OCI-LY7 (cell line): ENCODE measurements at regions not wholly inside any gene's neighbourhood (a gene's known extent, or its start where the extent isn't known, plus 50 kb on each side); places are given as distances from the start of the nearest gene placed in this dataset.

Experiments used
- BruUV-seq: library from RNA; stranded (reverse); fragments of 400-500 nt; replicated peaks from 2 replicates; lab custom pipeline; 2021; lab: Mats Ljungman, UMichigan
- CTCF ChIA-PET: fragments of 300-600 bp; sonication (Branson Sonifier 250); formaldehyde crosslinking; loops from one replicate; lab custom pipeline; 2022; ENCODE audit warnings: antibody characterized with exemption; ENCODE audit not compliant: unreplicated experiment; lab: Charles Lee
- POLR2A ChIA-PET: fragments of 300-600 bp; sonication (Branson Sonifier 250); formaldehyde crosslinking; loops from one replicate; lab custom pipeline; 2022; ENCODE audit warnings: antibody characterized with exemption; lab: Charles Lee
- DNase-seq: peaks from one replicate; pipeline ENCODE4 v3.0.0-alpha.2; 2015; ENCODE audit warnings: low spot score
- H2AFZ ChIP-seq: fragments of 200-600 bp; sonication (generic), shearing (Covaris generic); 2 replicates; pipeline ENCODE4 v1.6.1; 2014; ENCODE audit warnings: mild to moderate bottlenecking, antibody characterized with exemption, low read length, moderate library complexity
- H3K27ac ChIP-seq: fragments of 200-600 bp; sonication (generic); 2 replicates; pipeline ENCODE4 v1.5.1; 2014; ENCODE audit warnings: mixed run types, low read depth, mild to moderate bottlenecking, moderate library complexity, low read length, inconsistent platforms; ENCODE audit not compliant: poor library complexity, severe bottlenecking
- H3K36me3 ChIP-seq: fragments of 200-600 bp; sonication (generic); 2 replicates; pipeline ENCODE4 v1.6.1; 2014; ENCODE audit warnings: mild to moderate bottlenecking, antibody characterized with exemption, low read length, moderate library complexity, mixed read lengths; ENCODE audit not compliant: insufficient read depth
- H3K4me1 ChIP-seq: fragments of 200-600 bp; sonication (generic); 2 replicates; pipeline ENCODE4 v1.5.1; 2014; ENCODE audit warnings: mild to moderate bottlenecking, low read length; ENCODE audit not compliant: insufficient read depth, poor library complexity, severe bottlenecking
- H3K4me2 ChIP-seq: fragments of 200-600 bp; sonication (generic); 2 replicates; pipeline ENCODE4 v1.6.1; 2014; ENCODE audit warnings: mild to moderate bottlenecking, low read length
- H3K4me3 ChIP-seq: fragments of 200-600 bp; sonication (generic); 2 replicates; pipeline ENCODE4 v1.5.1; 2014; ENCODE audit warnings: mild to moderate bottlenecking, low read depth, low read length; ENCODE audit not compliant: poor library complexity, severe bottlenecking
- H3K79me2 ChIP-seq: fragments of 200-600 bp; sonication (generic); 2 replicates; pipeline ENCODE4 v1.6.1; 2016; ENCODE audit warnings: low read depth, mild to moderate bottlenecking, low read length, moderate library complexity, mixed read lengths; ENCODE audit not compliant: insufficient read depth
- H3K9me2 ChIP-seq: fragments of 200-600 bp; sonication (generic); 2 replicates; pipeline ENCODE4 v1.6.1; 2016; ENCODE audit warnings: mild to moderate bottlenecking, low read length, mixed read lengths; ENCODE audit not compliant: insufficient read depth
- H3K9me3 ChIP-seq: fragments of 200-600 bp; sonication (generic); 2 replicates; pipeline ENCODE4 v1.6.1; 2014; ENCODE audit warnings: mild to moderate bottlenecking, mixed run types, low read length, mixed read lengths
- H4K20me1 ChIP-seq: fragments of 200-600 bp; sonication (generic); 2 replicates; pipeline ENCODE4 v1.6.1; 2014; ENCODE audit warnings: mild to moderate bottlenecking, antibody characterized with exemption, low read length, moderate library complexity, mixed read lengths; ENCODE audit not compliant: insufficient read depth
- EZH2phosphoT487 ChIP-seq: fragments of 200-600 bp; sonication (generic); IDR thresholded peaks from 2 replicates; pipeline ENCODE4 v1.6.1; 2018; ENCODE audit warnings: low read depth, borderline replicate concordance, mild to moderate bottlenecking, mixed run types, antibody characterized with exemption, low read length, moderate library complexity, mixed read lengths
- intact Hi-C: fragments of 100-400 bp; cut with micrococcal nuclease; formaldehyde crosslinking; loops from one replicate; pipeline ENCODE4 v1.10.0; 2022; ENCODE audit not compliant: unreplicated experiment
- TF ChIP-seq, protein P1 (sequence below): fragments of 200-600 bp; sonication (generic); conservative IDR thresholded peaks from 2 replicates; pipeline ENCODE4 v1.5.1; 2014; ENCODE audit warnings: mild to moderate bottlenecking, antibody characterized with exemption, low read length, moderate library complexity, mixed read lengths

DNA sequence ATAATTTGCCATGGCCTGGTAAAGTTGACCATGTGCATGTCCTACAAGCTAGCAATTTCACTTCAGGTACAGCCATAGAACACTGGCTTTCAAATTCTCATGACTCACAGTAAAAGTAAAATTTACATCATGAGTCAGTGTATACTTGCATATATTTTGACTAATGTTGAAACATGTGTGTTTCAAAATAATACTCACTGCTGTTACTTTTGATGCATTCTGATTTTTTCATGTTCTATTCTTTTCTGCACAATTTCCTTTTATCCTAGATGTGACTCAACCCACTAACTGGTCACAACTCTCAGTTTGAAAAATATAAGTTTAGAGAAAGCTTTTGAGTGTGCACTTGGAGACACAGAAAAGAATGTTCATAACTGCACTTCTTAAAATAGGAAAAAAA, 365.7 kb downstream of the FGF13 start:
- Histone ChIP-seq H3K4me3 (no peak overlapping the region), H3K36me3 (no peaks in the 10 kb centered on the region), H2AFZ (no peak overlapping the region), H3K4me1 (no peaks in the 10 kb centered on the region), H3K9me3 (no peaks in the 10 kb centered on the region), H4K20me1 (no peaks in the 10 kb centered on the region), H3K4me2 (no peak overlapping the region), H3K9me2 (no peaks in the 10 kb centered on the region), H3K79me2 (no peaks in the 10 kb centered on the region), H3K27ac (no peak overlapping the region)
- TF ChIP-seq, protein P1, sequence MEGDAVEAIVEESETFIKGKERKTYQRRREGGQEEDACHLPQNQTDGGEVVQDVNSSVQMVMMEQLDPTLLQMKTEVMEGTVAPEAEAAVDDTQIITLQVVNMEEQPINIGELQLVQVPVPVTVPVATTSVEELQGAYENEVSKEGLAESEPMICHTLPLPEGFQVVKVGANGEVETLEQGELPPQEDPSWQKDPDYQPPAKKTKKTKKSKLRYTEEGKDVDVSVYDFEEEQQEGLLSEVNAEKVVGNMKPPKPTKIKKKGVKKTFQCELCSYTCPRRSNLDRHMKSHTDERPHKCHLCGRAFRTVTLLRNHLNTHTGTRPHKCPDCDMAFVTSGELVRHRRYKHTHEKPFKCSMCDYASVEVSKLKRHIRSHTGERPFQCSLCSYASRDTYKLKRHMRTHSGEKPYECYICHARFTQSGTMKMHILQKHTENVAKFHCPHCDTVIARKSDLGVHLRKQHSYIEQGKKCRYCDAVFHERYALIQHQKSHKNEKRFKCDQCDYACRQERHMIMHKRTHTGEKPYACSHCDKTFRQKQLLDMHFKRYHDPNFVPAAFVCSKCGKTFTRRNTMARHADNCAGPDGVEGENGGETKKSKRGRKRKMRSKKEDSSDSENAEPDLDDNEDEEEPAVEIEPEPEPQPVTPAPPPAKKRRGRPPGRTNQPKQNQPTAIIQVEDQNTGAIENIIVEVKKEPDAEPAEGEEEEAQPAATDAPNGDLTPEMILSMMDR: no peak
- no peak for TF ChIP-seq EZH2phosphoT487
- intact Hi-C loops: loop anchor here (5.0 kb wide), 1 partner anchor 228 kb away; no protein-coding TSS in a partner anchor
- ChIA-PET POLR2A (no interaction called here), CTCF (no interaction called here)
- no TSS peak for BruUV-seq
- no peak for DNase-seq

DNA sequence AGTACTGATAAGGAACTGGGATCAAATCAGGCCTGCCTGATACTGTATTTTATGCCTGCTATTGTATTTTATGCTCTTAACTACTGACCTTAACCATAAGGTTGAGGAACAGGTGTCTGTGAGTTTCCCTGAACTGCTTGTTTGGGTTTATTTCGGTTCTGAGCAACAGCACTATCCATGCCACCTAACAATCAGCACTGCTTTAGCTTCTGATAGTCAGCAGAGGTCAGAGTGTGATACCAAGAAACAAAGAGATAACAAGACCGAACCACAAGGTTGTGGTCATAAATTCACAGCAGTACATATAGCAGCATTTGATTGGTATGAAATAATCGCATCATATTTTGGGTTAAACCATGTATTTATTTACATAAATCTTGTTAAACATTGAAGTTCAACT, 362.2 kb downstream of the FGF13 start:
- no peaks in the 10 kb centered on the region for H3K4me1 ChIP-seq
- DNase-seq: no peak
- no peak overlapping the region for H3K4me2 ChIP-seq
- no peaks in the 10 kb centered on the region for H3K9me2 ChIP-seq
- no peaks in the 10 kb centered on the region for H3K36me3 ChIP-seq
- H3K79me2 ChIP-seq: no peaks in the 10 kb centered on the region
- H4K20me1 ChIP-seq: no peaks in the 10 kb centered on the region
- BruUV-seq: no TSS peak
- H3K27ac ChIP-seq: no peak overlapping the region
- no peak overlapping the region for H3K4me3 ChIP-seq
- ChIA-PET POLR2A (no interaction called here), CTCF (no interaction called here)
- intact Hi-C loops: loop anchor here (5.0 kb wide), 1 partner anchor 232 kb away; no protein-coding TSS in a partner anchor
- H2AFZ ChIP-seq: no peak overlapping the region
- no peaks in the 10 kb centered on the region for H3K9me3 ChIP-seq
- TF ChIP-seq, protein P1: no peak
- no peak for TF ChIP-seq EZH2phosphoT487

DNA sequence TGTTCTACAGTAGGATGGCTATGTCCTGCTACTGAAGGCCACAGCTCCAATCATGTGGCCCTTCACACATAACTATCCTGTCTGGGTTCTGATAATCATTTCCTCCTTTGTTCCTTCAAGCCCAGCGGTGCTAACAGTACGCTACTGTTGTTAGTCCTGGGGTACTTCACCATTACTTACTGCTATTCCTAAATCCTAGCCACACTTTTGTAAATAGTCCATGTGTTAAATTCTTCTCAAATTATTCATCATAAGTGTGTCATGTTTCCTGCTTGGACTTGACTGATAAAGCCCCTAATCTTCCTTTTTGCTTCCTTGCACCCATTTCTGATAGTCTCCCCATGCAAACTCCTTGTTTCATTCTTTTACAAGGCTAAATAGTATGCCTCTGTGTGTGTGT, 332.6 kb downstream of the FGF13 start:
- DNase-seq: no peak
- intact Hi-C loops: no loop called here
- H3K79me2 ChIP-seq: no peaks in the 10 kb centered on the region
- H4K20me1 ChIP-seq: no peaks in the 10 kb centered on the region
- BruUV-seq: no TSS peak
- no peak overlapping the region for H3K27ac ChIP-seq
- TF ChIP-seq, protein P1: no peak
- no peak for TF ChIP-seq EZH2phosphoT487
- no peaks in the 10 kb centered on the region for H3K9me2 ChIP-seq
- H3K4me2 ChIP-seq: no peak overlapping the region
- no peak overlapping the region for H2AFZ ChIP-seq
- ChIA-PET POLR2A (no interaction called here), CTCF (no interaction called here)
- no peaks in the 10 kb centered on the region for H3K9me3 ChIP-seq
- H3K4me3 ChIP-seq: no peak overlapping the region
- H3K36me3 ChIP-seq: no peaks in the 10 kb centered on the region
- H3K4me1 ChIP-seq: no peaks in the 10 kb centered on the region
